NCI-H187 (cell line): ENCODE measurements at regions not wholly inside any gene's neighbourhood (a gene's known extent, or its start where the extent isn't known, plus 50 kb on each side); places are given as distances from the start of the nearest gene placed in this dataset.
"Not testable (repeated sequence)": the region's sequence is repeated elsewhere in the genome, so short reads cannot be mapped to it uniquely, and the experiment has no call there.

Source experiments
- DNase-seq, 2 experiments: peaks; one replicate each; lab custom pipeline; 2025; lab: John Stamatoyannopoulos, UW

- DNase-seq: no peak
Observed at GRCh38 chr15:92705764-92706163, 50.2 kb upstream of the FAM174B start.

GRCh38 chr15:92706201-92706600 is 50.6 kb upstream of the FAM174B start:
- no peak for DNase-seq

- DNase-seq: no peak
Observed at GRCh38 chr15:92707880-92708551, 52.4 kb upstream of the FAM174B start.

- no peak for DNase-seq
Observed at GRCh38 chr15:92708635-92709034, 53.1 kb upstream of the FAM174B start.

- no peak for DNase-seq
Observed at GRCh38 chr15:92709110-92709790, 53.7 kb upstream of the FAM174B start.

GRCh38 chr15:92711457-92711831 is 55.9 kb upstream of the FAM174B start:
- no peak for DNase-seq

GRCh38 chr15:92714077-92714476 is 58.5 kb upstream of the FAM174B start:
- DNase-seq: no peak

- peak; percentile 78 to 90 for DNase-seq
Observed at GRCh38 chr15:92714477-92715401, 59.2 kb upstream of the FAM174B start.

GRCh38 chr15:92715758-92716157 is 60.2 kb upstream of the FAM174B start:
- DNase-seq: no peak

GRCh38 chr15:92719021-92719420 is 63.4 kb upstream of the FAM174B start:
- DNase-seq: no peak

GRCh38 chr15:92724144-92724543 is 68.6 kb upstream of the FAM174B start:
- no peak for DNase-seq

- no peak for DNase-seq
Observed at GRCh38 chr15:92725171-92725570, 69.6 kb upstream of the FAM174B start.

- no peak for DNase-seq
Observed at GRCh38 chr15:92728266-92728665, 72.7 kb upstream of the FAM174B start.

- DNase-seq: no peak
Observed at GRCh38 chr15:92733090-92733933, 77.7 kb upstream of the FAM174B start.

GRCh38 chr15:92733934-92734521 is 78.5 kb upstream of the FAM174B start:
- DNase-seq: peak in 1 of 2 experiments; percentile 35

- DNase-seq: not testable (repeated sequence)
Observed at GRCh38 chr15:92739246-92739645, 83.7 kb upstream of the FAM174B start.

- no peak for DNase-seq
Observed at GRCh38 chr15:92745845-92746271, 90.3 kb upstream of the FAM174B start.

GRCh38 chr15:92747047-92747446 is 91.5 kb upstream of the FAM174B start:
- no peak for DNase-seq

GRCh38 chr15:92749216-92749615 is 93.6 kb upstream of the FAM174B start:
- no peak for DNase-seq

- DNase-seq: no peak
Observed at GRCh38 chr15:92749946-92750345, 94.4 kb upstream of the FAM174B start.

GRCh38 chr15:92751528-92751927 is 96.0 kb upstream of the FAM174B start:
- DNase-seq: no peak
